Lung (tissue), 11 donors: ENCODE measurements at regions not wholly inside any gene's neighbourhood (a gene's known extent, or its start where the extent isn't known, plus 50 kb on each side); places are given as distances from the start of the nearest gene placed in this dataset.
A peak's percentile ranks its signal among the peaks of the same experiment; 100 is the strongest.

Experiments
- ATAC-seq: fragments of 200-7000 bp; cut with Tn5 transposase; one replicate; pipeline ENCODE4 v1.9.1; 2020; ENCODE audit warnings: moderate number of reproducible peaks; ENCODE audit not compliant: insufficient read depth, low FRiP score
- DNase-seq, 3 donors: peaks; one replicate each; pipeline ENCODE4 v3.0.0-alpha.2; 2013 to 2017
- H3K27ac ChIP-seq, 2 donors: one replicate each; pipeline ENCODE4 v1.5.1; 2013; ENCODE audit warnings: mild to moderate bottlenecking in 2 of 2, moderate library complexity in 2 of 2, control low read depth in 1 of 2, inconsistent platforms in 1 of 2, low read depth in 1 of 2, low read length in 1 of 2
- H3K27me3 ChIP-seq, 3 donors: one replicate each; pipeline ENCODE4 v1.5.1; 2013; ENCODE audit warnings: low read length in 2 of 3; ENCODE audit not compliant: control insufficient read depth in 3 of 3, insufficient read depth in 3 of 3
- H3K36me3 ChIP-seq, 4 donors: one replicate each; pipeline ENCODE4 v1.5.1; 2013; ENCODE audit warnings: low read length in 4 of 4, mild to moderate bottlenecking in 1 of 4, moderate library complexity in 1 of 4; ENCODE audit not compliant: control insufficient read depth in 4 of 4, insufficient read depth in 4 of 4
- H3K4me1 ChIP-seq, 5 donors: one replicate each; pipeline ENCODE4 v1.5.1; 2013; ENCODE audit warnings: low read length in 5 of 5, mild to moderate bottlenecking in 2 of 5, moderate library complexity in 1 of 5; ENCODE audit not compliant: control insufficient read depth in 5 of 5, insufficient read depth in 5 of 5
- H3K4me3 ChIP-seq: one replicate; pipeline ENCODE4 v1.5.1; 2013; ENCODE audit warnings: mild to moderate bottlenecking, control low read depth, moderate library complexity
- H3K9ac ChIP-seq, 2 donors: one replicate each; pipeline ENCODE4 v1.5.1; 2013; ENCODE audit warnings: low read length in 2 of 2, control low read depth in 1 of 2; ENCODE audit not compliant: insufficient read depth in 1 of 2
- H3K9me3 ChIP-seq, 4 donors: one replicate each; pipeline ENCODE4 v1.5.1; 2013; ENCODE audit warnings: low read length in 3 of 4, mild to moderate bottlenecking in 1 of 4, moderate library complexity in 1 of 4; ENCODE audit not compliant: control insufficient read depth in 4 of 4, insufficient read depth in 3 of 4
- CTCF ChIP-seq: IDR thresholded peaks from 2 replicates; pipeline ENCODE4 v1.5.1; 2012; ENCODE audit warnings: mild to moderate bottlenecking; ENCODE audit errors: control extremely low read depth, extremely low read depth
- WGBS, 2 donors: extraction: QIAGEN DNeasy Blood & Tissue Kit; methylation state at CpG; one replicate each; pipeline ENCODE4 v1.1.7; 2013; 5-methylcytosine and 5-hydroxymethylcytosine counted together
- donor health status: control.
- donor health status: control.
- donor health status: Bipolar disorder and iron deficiency.
- donor health status: healthy.
- donor health status: DM: yes; HTN: yes; CAD: no.

- Histone ChIP-seq H3K27me3 (no peaks in the 10 kb centered on the region), H3K4me1 (peaks cover 0 to 7% (median 0%) of the 10 kb centered on the region in 5 donors), H3K9ac (no peak overlapping the region), H3K27ac (no peak overlapping the region), H3K9me3 (peaks cover 0 to 4% (median 0%) of the 10 kb centered on the region in 4 donors), H3K4me3 (no peak overlapping the region), H3K36me3 (no peaks in the 10 kb centered on the region)
- no peak for DNase-seq
- 85 to 86% methylated on average over 1 of the region's 1 CpG for WGBS, 2 donors
- ATAC-seq, result no peak
- TF ChIP-seq CTCF, result no peak
Observed at GRCh38 chr14:42802346-42802745, 1195.7 kb downstream of the LRFN5 start.

- no peaks in the 10 kb centered on the region for H3K27me3 ChIP-seq
- no peak for DNase-seq
- H3K27ac ChIP-seq, result no peak overlapping the region
- H3K36me3 ChIP-seq, result no peaks in the 10 kb centered on the region
- peaks cover 0 to 2% (median 0%) of the 10 kb centered on the region in 4 donors for H3K9me3 ChIP-seq
- no peak for ATAC-seq
- 80 to 88% methylated on average over 1 of the region's 1 CpG for WGBS, 2 donors
- no peaks in the 10 kb centered on the region for H3K4me1 ChIP-seq
- no peak overlapping the region for H3K9ac ChIP-seq
- no peak overlapping the region for H3K4me3 ChIP-seq
- no peak for TF ChIP-seq CTCF
Observed at GRCh38 chr14:42792166-42792565, 1185.5 kb downstream of the LRFN5 start.

- DNase-seq (no peak), ATAC-seq (no peak)
- Histone ChIP-seq H3K36me3 (no peaks in the 10 kb centered on the region), H3K4me1 (no peaks in the 10 kb centered on the region), H3K27ac (no peak overlapping the region), H3K9ac (no peak overlapping the region), H3K27me3 (no peaks in the 10 kb centered on the region), H3K9me3 (peaks cover 0 to 9% (median 7%) of the 10 kb centered on the region in 4 donors), H3K4me3 (no peak overlapping the region)
- WGBS, 2 donors, result 81 to 84% methylated on average over 3 of the region's 3 CpGs
- no peak for TF ChIP-seq CTCF
Observed at GRCh38 chr14:42782754-42783153, 1176.1 kb downstream of the LRFN5 start.

GRCh38 chr14:42778984-42779383 is 1172.3 kb downstream of the LRFN5 start:
- Histone ChIP-seq H3K4me1 (no peaks in the 10 kb centered on the region), H3K27ac (no peak overlapping the region), H3K9me3 (no peaks in the 10 kb centered on the region), H3K27me3 (no peaks in the 10 kb centered on the region), H3K4me3 (no peak overlapping the region), H3K9ac (no peak overlapping the region), H3K36me3 (no peaks in the 10 kb centered on the region)
- peak in 2 of 3 donors; percentile 30 to 43 for DNase-seq
- ATAC-seq, result no peak
- WGBS, 2 donors, result 87% methylated on average over 2 of the region's 2 CpGs
- no peak for TF ChIP-seq CTCF
